Duodenal mucosa (tissue), 2 donors: ENCODE measurements at regions not wholly inside any gene's neighbourhood (a gene's known extent, or its start where the extent isn't known, plus 50 kb on each side); places are given as distances from the start of the nearest gene placed in this dataset.
"Not testable (repeated sequence)": the region's sequence is repeated elsewhere in the genome, so short reads cannot be mapped to it uniquely, and the experiment has no call there.

ENCODE experiments used
- H3K27ac ChIP-seq: one replicate; pipeline ENCODE4 v1.7.0; 2013; ENCODE audit warnings: low read depth, low read length
- H3K27me3 ChIP-seq, 2 donors: one replicate each; pipeline ENCODE4 v1.7.0; 2013; ENCODE audit warnings: low read length in 2 of 2, control low read depth in 1 of 2; ENCODE audit not compliant: insufficient read depth in 2 of 2, control insufficient read depth in 1 of 2
- H3K36me3 ChIP-seq, 2 donors: one replicate each; pipeline ENCODE4 v1.7.0; 2013; ENCODE audit warnings: low read length in 2 of 2, control low read depth in 1 of 2; ENCODE audit not compliant: insufficient read depth in 2 of 2, control insufficient read depth in 1 of 2
- H3K4me1 ChIP-seq, 2 donors: one replicate each; pipeline ENCODE4 v1.7.0; 2013; ENCODE audit warnings: low read length in 2 of 2, control low read depth in 1 of 2; ENCODE audit not compliant: insufficient read depth in 2 of 2, control insufficient read depth in 1 of 2
- H3K4me3 ChIP-seq, 2 donors: one replicate each; pipeline ENCODE4 v1.7.0; 2013; ENCODE audit warnings: low read length in 2 of 2, low read depth in 1 of 2
- H3K9ac ChIP-seq, 2 donors: one replicate each; pipeline ENCODE4 v1.7.0; 2013; ENCODE audit warnings: low read length in 2 of 2, low read depth in 1 of 2
- H3K9me3 ChIP-seq, 2 donors: one replicate each; pipeline ENCODE4 v1.7.0; 2013; ENCODE audit warnings: low read length in 2 of 2, control low read depth in 1 of 2; ENCODE audit not compliant: control insufficient read depth in 1 of 2

- H3K27me3 ChIP-seq, H3K4me3 ChIP-seq, H3K4me1 ChIP-seq, H3K36me3 ChIP-seq, H3K9me3 ChIP-seq, H3K27ac ChIP-seq, H3K9ac ChIP-seq: not testable (repeated sequence)
Measured at GRCh38 chrX:31014474-31014873, 57.4 kb downstream of the FTHL17 start.

GRCh38 chrX:31012509-31013025, 59.3 kb downstream of the FTHL17 start:
- no peak overlapping the region for H3K9ac ChIP-seq
- no peaks in the 10 kb centered on the region for H3K4me1 ChIP-seq
- no peak overlapping the region for H3K27ac ChIP-seq
- no peaks in the 10 kb centered on the region for H3K36me3 ChIP-seq
- H3K4me3 ChIP-seq, result no peak overlapping the region
- H3K27me3 ChIP-seq, result no peaks in the 10 kb centered on the region
- no peaks in the 10 kb centered on the region for H3K9me3 ChIP-seq

DNA sequence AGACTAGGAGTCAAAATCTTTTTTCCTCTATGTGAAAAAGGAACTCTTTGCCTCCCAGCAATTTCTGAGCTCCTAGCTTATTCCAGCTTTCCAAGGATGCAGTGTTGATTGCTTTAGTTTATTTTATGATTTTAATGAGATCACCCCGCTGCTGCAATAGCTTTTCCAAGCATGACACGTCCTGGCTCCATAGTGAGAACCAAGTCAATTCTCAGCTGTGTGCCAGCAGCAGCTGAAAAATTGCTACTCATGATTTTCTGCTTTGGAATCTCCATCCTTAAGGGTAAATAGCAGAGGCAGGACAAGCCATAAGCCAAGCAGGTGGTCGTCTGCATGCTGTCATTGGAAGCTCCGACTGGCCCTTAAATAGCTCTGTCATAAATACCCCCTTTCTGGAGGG, 64.5 kb downstream of the FTHL17 start:
- Histone ChIP-seq H3K9me3 (no peaks in the 10 kb centered on the region), H3K27me3 (no peaks in the 10 kb centered on the region), H3K4me3 (no peak overlapping the region), H3K36me3 (no peaks in the 10 kb centered on the region), H3K9ac (no peak overlapping the region), H3K27ac (no peak overlapping the region), H3K4me1 (no peaks in the 10 kb centered on the region)

- H3K27me3 ChIP-seq, result no peaks in the 10 kb centered on the region
- no peak overlapping the region for H3K4me3 ChIP-seq
- no peak overlapping the region for H3K9ac ChIP-seq
Measured at GRCh38 chrX:31006027-31006426, 65.8 kb downstream of the FTHL17 start.

GRCh38 chrX:30997411-30997810, 74.4 kb downstream of the FTHL17 start:
- Histone ChIP-seq H3K9me3 (no peaks in the 10 kb centered on the region), H3K27ac (no peak overlapping the region), H3K4me1 (no peaks in the 10 kb centered on the region), H3K27me3 (no peaks in the 10 kb centered on the region), H3K4me3 (no peak overlapping the region), H3K9ac (no peak overlapping the region), H3K36me3 (no peaks in the 10 kb centered on the region)

More at GRCh38 chrX:31006027-31006426, 65.8 kb downstream of the FTHL17 start:
- no peak overlapping the region for H3K27ac ChIP-seq
- no peaks in the 10 kb centered on the region for H3K9me3 ChIP-seq
- H3K36me3 ChIP-seq, result no peaks in the 10 kb centered on the region
- no peaks in the 10 kb centered on the region for H3K4me1 ChIP-seq

- H3K36me3 ChIP-seq, result no peaks in the 10 kb centered on the region
- H3K27ac ChIP-seq, result no peak overlapping the region
Measured at GRCh38 chrX:30995705-30996104, 76.1 kb downstream of the FTHL17 start.

DNA sequence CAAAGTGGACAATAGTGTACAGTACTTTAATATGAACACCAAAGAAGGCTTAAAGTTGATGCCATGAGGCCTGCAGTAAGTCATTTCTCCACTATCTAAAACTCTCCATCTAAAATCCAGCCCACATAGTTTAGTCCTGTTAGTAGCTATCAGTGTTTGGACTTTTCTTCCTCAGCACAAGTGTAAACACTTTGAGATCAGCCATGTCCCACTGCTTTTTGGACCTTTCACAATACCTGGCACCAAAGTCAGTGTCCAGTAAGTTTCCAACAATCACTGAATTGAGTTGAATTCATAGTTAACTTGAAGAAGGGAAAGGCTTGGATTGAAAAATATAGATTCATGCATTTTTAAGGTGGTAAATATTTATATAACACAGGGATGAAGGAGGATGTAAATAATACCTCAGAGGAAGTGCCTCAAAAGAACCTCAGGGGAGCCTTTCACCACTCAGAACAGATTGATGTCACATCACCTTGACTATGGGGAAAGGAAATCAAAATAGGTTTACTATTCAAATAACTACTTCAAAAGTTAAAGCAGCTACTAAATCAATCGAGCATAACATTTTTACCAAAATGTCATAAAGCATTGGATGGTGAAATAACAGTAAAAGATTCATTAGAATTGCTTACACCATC, 76.7 kb downstream of the FTHL17 start:
- no peaks in the 10 kb centered on the region for H3K4me1 ChIP-seq
- H3K27me3 ChIP-seq, result no peaks in the 10 kb centered on the region
- no peak overlapping the region for H3K4me3 ChIP-seq
- no peak overlapping the region for H3K27ac ChIP-seq
- H3K9ac ChIP-seq, result no peak overlapping the region
- no peaks in the 10 kb centered on the region for H3K36me3 ChIP-seq
- no peaks in the 10 kb centered on the region for H3K9me3 ChIP-seq

More at GRCh38 chrX:30995705-30996104, 76.1 kb downstream of the FTHL17 start:
- Histone ChIP-seq H3K4me1 (no peaks in the 10 kb centered on the region), H3K4me3 (no peak overlapping the region), H3K9ac (no peak overlapping the region), H3K9me3 (no peaks in the 10 kb centered on the region), H3K27me3 (no peaks in the 10 kb centered on the region)

GRCh38 chrX:30994018-30994417, 77.8 kb downstream of the FTHL17 start:
- not testable (repeated sequence) for H3K4me1 ChIP-seq, H3K9ac ChIP-seq, H3K27me3 ChIP-seq, H3K27ac ChIP-seq, H3K4me3 ChIP-seq, H3K36me3 ChIP-seq, H3K9me3 ChIP-seq

DNA sequence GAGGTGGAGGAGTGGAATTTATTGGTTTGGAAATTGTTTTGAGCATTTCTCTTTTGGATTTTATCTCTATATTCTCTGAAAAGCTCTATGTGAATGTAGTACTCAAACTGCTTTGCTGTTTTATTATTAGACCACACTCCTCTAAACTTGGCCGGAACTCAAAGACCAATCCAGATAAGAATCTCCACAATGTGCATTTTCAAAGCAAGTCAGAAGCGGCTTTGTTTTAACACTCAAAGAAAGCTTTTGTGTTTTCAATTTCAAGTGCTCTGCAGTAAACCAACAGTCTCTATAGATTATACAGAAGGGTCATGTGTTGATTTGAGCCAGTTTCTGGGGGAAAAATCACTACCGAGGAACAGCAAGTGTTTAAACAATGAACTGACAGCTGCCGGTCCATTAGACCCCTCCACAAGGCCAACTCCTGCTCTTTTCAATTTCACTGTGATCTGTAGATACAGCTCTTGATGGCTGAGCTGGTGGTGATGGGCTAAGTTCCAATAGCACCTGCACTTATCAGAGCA, 79.4 kb downstream of the FTHL17 start:
- Histone ChIP-seq H3K4me3 (no peak overlapping the region), H3K4me1 (no peaks in the 10 kb centered on the region), H3K9ac (no peak overlapping the region), H3K27me3 (no peaks in the 10 kb centered on the region), H3K27ac (no peak overlapping the region), H3K9me3 (no peaks in the 10 kb centered on the region), H3K36me3 (no peaks in the 10 kb centered on the region)

DNA sequence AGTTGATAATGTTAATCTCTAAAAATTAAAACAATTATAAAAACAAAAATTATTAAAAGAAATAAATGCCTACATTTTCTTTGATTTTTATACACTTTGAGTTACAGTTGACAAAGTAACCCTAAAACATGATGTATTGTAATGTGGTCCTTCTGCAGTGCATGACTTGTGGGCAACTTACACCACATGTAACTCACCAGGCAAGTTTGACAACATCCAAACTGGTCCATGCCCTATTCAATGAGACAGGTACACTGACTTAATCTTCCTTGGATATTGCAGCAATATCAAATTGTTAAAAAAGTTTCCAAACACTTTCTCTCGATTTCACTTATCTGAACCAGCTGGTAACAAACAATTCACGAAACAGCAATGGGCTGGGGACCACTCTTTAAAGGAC, 81.5 kb downstream of the FTHL17 start:
- H3K9me3 ChIP-seq, result no peaks in the 10 kb centered on the region
- no peaks in the 10 kb centered on the region for H3K27me3 ChIP-seq
- no peaks in the 10 kb centered on the region for H3K4me1 ChIP-seq
- no peak overlapping the region for H3K27ac ChIP-seq
- no peak overlapping the region for H3K9ac ChIP-seq
- H3K4me3 ChIP-seq, result no peak overlapping the region
- H3K36me3 ChIP-seq, result no peaks in the 10 kb centered on the region
